Neural progenitor cell (in vitro differentiated cells): ENCODE measurements at regions not wholly inside any gene's neighbourhood (a gene's known extent, or its start where the extent isn't known, plus 50 kb on each side); places are given as distances from the start of the nearest gene placed in this dataset.

Experiments used
- DNase-seq: peaks from one replicate; pipeline ENCODE4 v3.0.0-alpha.2; 2016; ENCODE audit warnings: low spot score
- H2AFZ ChIP-seq: fragments of 200-600 bp; sonication (generic); replicated peaks from 2 replicates; pipeline ENCODE4 v1.6.1; 2016; ENCODE audit warnings: antibody characterized with exemption
- H3F3A ChIP-seq: fragments of 200-600 bp; sonication (generic); 2 replicates; pipeline ENCODE4 v1.6.1; 2016; ENCODE audit warnings: antibody characterized with exemption, low read depth
- H3K27ac ChIP-seq: fragments of 200-600 bp; sonication (generic); 2 replicates; pipeline ENCODE4 v1.5.1; 2016; ENCODE audit warnings: mild to moderate bottlenecking
- H3K27me3 ChIP-seq: fragments of 200-600 bp; sonication (generic); 2 replicates; pipeline ENCODE4 v1.6.1; 2016; ENCODE audit warnings: mild to moderate bottlenecking, moderate library complexity
- H3K36me3 ChIP-seq: fragments of 200-600 bp; sonication (generic); 2 replicates; pipeline ENCODE4 v1.5.1; 2016
- H3K4me1 ChIP-seq: fragments of 200-600 bp; sonication (generic); 2 replicates; pipeline ENCODE4 v1.6.1; 2016; ENCODE audit warnings: mixed run types
- H3K4me2 ChIP-seq: fragments of 200-600 bp; sonication (generic); 2 replicates; pipeline ENCODE4 v1.6.1; 2016
- H3K4me3 ChIP-seq: fragments of 200-600 bp; sonication (generic); 2 replicates; pipeline ENCODE4 v1.5.1; 2016
- H3K79me2 ChIP-seq: fragments of 200-600 bp; sonication (generic); 2 replicates; pipeline ENCODE4 v1.6.1; 2016; ENCODE audit warnings: low read depth
- H3K9ac ChIP-seq: fragments of 200-600 bp; sonication (generic); 2 replicates; pipeline ENCODE4 v1.6.1; 2016
- H3K9me3 ChIP-seq: fragments of 200-600 bp; sonication (generic); 2 replicates; pipeline ENCODE4 v1.5.1; 2016; ENCODE audit warnings: low read depth
- H4K20me1 ChIP-seq: fragments of 200-600 bp; sonication (generic); 2 replicates; pipeline ENCODE4 v1.6.1; 2016; ENCODE audit warnings: low read depth
- H3K27ac Mint-ChIP-seq: 3 replicates; pipeline ENCODE4 v1.8.0; 2021; ENCODE audit warnings: mixed read lengths
- H3K27me3 Mint-ChIP-seq: 2 replicates; pipeline ENCODE4 v1.8.0; 2022; ENCODE audit warnings: low read depth, mild to moderate bottlenecking, inconsistent platforms, moderate library complexity, mixed read lengths; ENCODE audit not compliant: insufficient read depth
- H3K36me3 Mint-ChIP-seq: 3 replicates; pipeline ENCODE4 v1.8.0; 2021; ENCODE audit warnings: mixed read lengths
- H3K4me1 Mint-ChIP-seq: 3 replicates; pipeline ENCODE4 v1.8.0; 2021; ENCODE audit warnings: mixed read lengths
- H3K4me3 Mint-ChIP-seq: 3 replicates; pipeline ENCODE4 v1.8.0; 2021; ENCODE audit warnings: mild to moderate bottlenecking, moderate library complexity, mixed read lengths
- H3K9me3 Mint-ChIP-seq: 3 replicates; pipeline ENCODE4 v1.8.0; 2020; ENCODE audit warnings: mixed read lengths
- CTCF ChIP-seq: fragments of 200-600 bp; sonication (generic); IDR thresholded peaks from 2 replicates; pipeline ENCODE4 v1.5.1; 2017; ENCODE audit warnings: antibody characterized with exemption, mild to moderate bottlenecking
- EZH2 ChIP-seq: fragments of 200-600 bp; sonication (generic); IDR thresholded peaks from 2 replicates; pipeline ENCODE4 v1.6.1; 2017; ENCODE audit warnings: antibody characterized with exemption, mild to moderate bottlenecking, moderate library complexity
- EZH2phosphoT487 ChIP-seq: fragments of 200-600 bp; sonication (generic); IDR thresholded peaks from 2 replicates; pipeline ENCODE4 v1.6.1; 2017; ENCODE audit warnings: antibody characterized with exemption

- H3K4me2 ChIP-seq, result peak overlapping the region; percentile 57
- no peaks in the 10 kb centered on the region for H3K27me3 ChIP-seq
- peaks cover 6% of the 10 kb centered on the region for H3F3A ChIP-seq
- no peak for DNase-seq
- no peak overlapping the region for H3K4me3 ChIP-seq
- peaks cover 25% of the 10 kb centered on the region for H3K9me3 Mint-ChIP-seq
- H3K9me3 ChIP-seq, result no peaks in the 10 kb centered on the region
- H3K36me3 ChIP-seq, result no peaks in the 10 kb centered on the region
- peaks cover 34% of the 10 kb centered on the region for H3K4me1 ChIP-seq
- no peak overlapping the region for H3K9ac ChIP-seq
- H3K4me1 Mint-ChIP-seq, result peaks cover 41% of the 10 kb centered on the region
- H3K36me3 Mint-ChIP-seq, result no peaks in the 10 kb centered on the region
- TF ChIP-seq CTCF (no peak), EZH2 (no peak), EZH2phosphoT487 (no peak)
- H3K79me2 ChIP-seq, result no peaks in the 10 kb centered on the region
- H3K27ac Mint-ChIP-seq, result peak overlapping the region; percentile 16
- H3K27me3 Mint-ChIP-seq, result peaks cover 10% of the 10 kb centered on the region
- peak overlapping the region; percentile 76 for H2AFZ ChIP-seq
- no peaks in the 10 kb centered on the region for H4K20me1 ChIP-seq
- H3K27ac ChIP-seq, result no peak overlapping the region
- no peak overlapping the region for H3K4me3 Mint-ChIP-seq
Observed at GRCh38 chr20:1818895-1819294, 76.3 kb upstream of the SIRPA start.

- Histone ChIP-seq H3K9ac (no peak overlapping the region), H3K4me2 (peak overlapping the region; percentile 57), H2AFZ (peak overlapping the region; percentile 76), H3K36me3 (no peaks in the 10 kb centered on the region), H3K4me1 (peaks cover 34% of the 10 kb centered on the region), H3K27me3 (no peaks in the 10 kb centered on the region), H4K20me1 (no peaks in the 10 kb centered on the region), H3F3A (peaks cover 6% of the 10 kb centered on the region), H3K27ac (no peak overlapping the region), H3K9me3 (no peaks in the 10 kb centered on the region), H3K79me2 (no peaks in the 10 kb centered on the region), H3K4me3 (no peak overlapping the region)
- Mint-ChIP-seq H3K27ac (peak overlapping the region; percentile 16), H3K4me3 (no peak overlapping the region), H3K4me1 (peaks cover 44% of the 10 kb centered on the region), H3K9me3 (peaks cover 20% of the 10 kb centered on the region), H3K36me3 (no peaks in the 10 kb centered on the region), H3K27me3 (peaks cover 6% of the 10 kb centered on the region)
- DNase-seq, result no peak
- TF ChIP-seq CTCF (no peak), EZH2 (no peak), EZH2phosphoT487 (no peak)
Observed at GRCh38 chr20:1818247-1818840, 76.9 kb upstream of the SIRPA start.

GRCh38 chr20:1817577-1818211, 77.5 kb upstream of the SIRPA start:
- H3K27me3 Mint-ChIP-seq, result peaks cover 6% of the 10 kb centered on the region
- Histone ChIP-seq H4K20me1 (no peaks in the 10 kb centered on the region), H3K79me2 (no peaks in the 10 kb centered on the region), H3K9ac (no peak overlapping the region), H2AFZ (no peak overlapping the region), H3F3A (peaks cover 6% of the 10 kb centered on the region), H3K4me1 (peaks cover 34% of the 10 kb centered on the region), H3K4me3 (no peak overlapping the region), H3K9me3 (no peaks in the 10 kb centered on the region), H3K27me3 (no peaks in the 10 kb centered on the region), H3K4me2 (no peak overlapping the region), H3K36me3 (no peaks in the 10 kb centered on the region), H3K27ac (no peak overlapping the region)
- no peak overlapping the region for H3K27ac Mint-ChIP-seq
- no peaks in the 10 kb centered on the region for H3K36me3 Mint-ChIP-seq
- H3K4me3 Mint-ChIP-seq, result no peak overlapping the region
- TF ChIP-seq EZH2phosphoT487 (no peak), EZH2 (no peak), CTCF (no peak)
- peaks cover 14% of the 10 kb centered on the region for H3K9me3 Mint-ChIP-seq
- H3K4me1 Mint-ChIP-seq, result peaks cover 46% of the 10 kb centered on the region
- no peak for DNase-seq
